ENCODE measurements at regions not wholly inside any gene's neighbourhood (a gene's known extent, or its start where the extent isn't known, plus 50 kb on each side); places are given as distances from the start of the nearest gene placed in this dataset.

- no peak for TF ChIP-seq CTCF (IDR thresholded peaks at IDR 0.05)
- no peak for TF ChIP-seq POLR2A (IDR thresholded peaks at IDR 0.05)
- no peak for TF ChIP-seq EP300 (IDR thresholded peaks at IDR 0.05; ENCODE audit: low read depth)
- TF ChIP-seq POLR2AphosphoS5 (IDR thresholded peaks at IDR 0.05), result no peak
Observed at GRCh38 chr6:48606618-48607017, 495.6 kb upstream of the PTCHD4 start.
